GM21576 (cell line): ENCODE measurements at regions not wholly inside any gene's neighbourhood (a gene's known extent, or its start where the extent isn't known, plus 50 kb on each side); places are given as distances from the start of the nearest gene placed in this dataset.

Source experiments
- ATAC-seq: cut with Tn5 transposase; IDR thresholded peaks from one replicate; pipeline ENCODE4 v1.9.1; 2021; ENCODE audit warnings: mild to moderate bottlenecking, moderate library complexity; ENCODE audit not compliant: unreplicated experiment

DNA sequence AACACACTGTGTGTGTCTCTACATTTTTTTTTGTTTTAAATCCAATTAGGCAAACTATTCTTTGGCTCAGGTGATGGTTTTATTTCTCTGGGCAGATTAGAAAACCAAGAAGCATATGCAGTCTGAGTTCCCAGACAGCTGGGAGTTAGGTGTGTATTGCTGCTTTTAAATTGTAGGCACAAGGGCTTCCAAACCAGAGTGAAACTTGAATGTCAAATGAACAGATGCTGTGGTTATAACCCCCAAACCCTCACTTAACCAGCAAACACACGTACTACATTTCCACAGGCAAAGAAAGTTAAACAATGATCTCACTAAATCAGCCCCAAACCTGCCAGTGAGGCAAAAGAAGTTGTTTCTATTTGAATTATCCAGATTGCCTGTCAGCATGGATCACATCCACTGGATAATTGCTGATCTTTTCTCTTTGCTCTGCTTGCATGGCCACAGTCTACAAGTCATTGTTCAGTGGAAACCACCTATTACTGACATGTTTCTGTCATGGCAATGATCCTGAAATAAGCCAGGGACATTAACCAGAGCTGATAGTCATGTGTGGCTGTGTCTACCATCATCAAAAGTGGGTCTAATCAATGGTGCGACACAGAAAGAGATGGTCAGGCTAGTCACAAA is 576.5 kb upstream of the PLXNA2 start:
- no peak for ATAC-seq

- ATAC-seq = no peak
Observed at GRCh38 chr1:208821939-208822338, 577.8 kb upstream of the PLXNA2 start.

GRCh38 chr1:208825300-208825699 is 581.1 kb upstream of the PLXNA2 start:
- no peak for ATAC-seq

- ATAC-seq = no peak
Observed at GRCh38 chr1:208829595-208829994, 585.4 kb upstream of the PLXNA2 start.

DNA sequence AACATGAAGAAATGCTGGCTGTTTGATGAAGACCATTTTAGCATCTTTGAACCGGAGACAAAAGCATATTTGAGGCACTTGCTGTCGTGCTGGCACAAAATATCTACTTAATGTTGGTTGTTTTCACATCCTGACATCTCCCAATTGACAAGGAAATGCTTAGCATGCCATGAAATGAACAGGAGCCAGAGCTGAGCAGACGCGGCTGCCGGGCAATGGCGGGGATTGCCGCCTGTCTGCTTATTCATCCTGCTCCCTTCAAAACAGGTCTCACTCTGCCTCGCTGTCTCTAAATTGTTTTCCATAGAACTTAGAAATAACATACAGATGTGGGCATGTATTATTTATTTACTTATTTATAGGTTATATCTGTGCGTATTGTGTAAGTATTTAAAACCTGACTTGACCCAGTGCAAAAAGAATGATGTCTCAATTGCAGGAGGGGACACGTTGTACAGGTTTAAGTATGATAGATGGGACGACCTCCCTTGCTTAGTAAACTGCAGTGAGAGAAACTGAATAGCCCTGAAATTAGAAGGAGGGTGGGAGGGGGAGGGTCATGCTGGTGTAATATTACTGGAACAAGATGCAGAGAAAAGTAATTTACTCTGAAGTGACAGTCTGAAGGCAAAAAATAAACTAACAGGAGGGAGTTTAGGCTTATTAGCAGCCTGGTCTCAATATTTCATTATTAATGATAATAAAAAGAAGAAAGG is 590.4 kb upstream of the PLXNA2 start:
- ATAC-seq = no peak

DNA sequence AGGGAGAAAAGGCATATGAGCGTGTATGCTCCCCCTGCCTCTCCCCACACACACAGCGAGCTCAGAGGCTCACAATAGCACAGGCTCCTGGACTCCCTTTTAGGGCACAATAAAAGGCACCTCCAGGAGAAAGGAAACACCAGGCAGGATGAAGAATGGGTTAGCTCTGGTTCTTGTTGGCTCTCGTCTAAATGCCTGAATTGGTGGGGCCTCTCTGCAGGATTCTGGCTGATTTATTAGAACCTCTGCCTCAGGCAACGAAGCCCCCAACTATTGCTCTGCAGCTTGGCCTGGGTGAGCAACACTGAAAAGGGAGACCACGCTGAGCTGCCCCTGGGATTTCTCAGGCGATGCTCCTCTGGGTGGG is 590.9 kb upstream of the PLXNA2 start:
- ATAC-seq = no peak

- ATAC-seq = no peak
Observed at GRCh38 chr1:208835781-208836180, 591.6 kb upstream of the PLXNA2 start.

- ATAC-seq = no peak
Observed at GRCh38 chr1:208837242-208837641, 593.1 kb upstream of the PLXNA2 start.

GRCh38 chr1:208841436-208841835 is 597.3 kb upstream of the PLXNA2 start:
- ATAC-seq = no peak

DNA sequence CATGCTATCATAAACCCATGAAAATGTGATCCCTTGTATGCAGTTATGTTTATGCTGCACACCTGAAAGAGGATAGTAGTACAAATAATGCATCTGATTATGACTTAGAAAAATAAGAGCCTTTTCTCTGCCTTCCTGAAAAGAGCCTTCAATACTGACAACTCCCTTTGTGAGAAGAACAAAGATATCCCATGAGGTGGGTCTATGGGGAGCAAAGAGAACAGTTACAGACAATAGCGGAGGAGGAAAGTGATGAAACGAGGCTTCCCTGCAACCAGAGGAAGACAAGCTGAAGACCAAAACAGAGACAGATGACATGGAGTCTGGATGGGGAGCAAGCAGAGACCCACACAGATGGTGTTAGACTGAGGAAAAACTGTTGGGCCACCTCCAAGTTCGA is 598.3 kb upstream of the PLXNA2 start:
- ATAC-seq = no peak

DNA sequence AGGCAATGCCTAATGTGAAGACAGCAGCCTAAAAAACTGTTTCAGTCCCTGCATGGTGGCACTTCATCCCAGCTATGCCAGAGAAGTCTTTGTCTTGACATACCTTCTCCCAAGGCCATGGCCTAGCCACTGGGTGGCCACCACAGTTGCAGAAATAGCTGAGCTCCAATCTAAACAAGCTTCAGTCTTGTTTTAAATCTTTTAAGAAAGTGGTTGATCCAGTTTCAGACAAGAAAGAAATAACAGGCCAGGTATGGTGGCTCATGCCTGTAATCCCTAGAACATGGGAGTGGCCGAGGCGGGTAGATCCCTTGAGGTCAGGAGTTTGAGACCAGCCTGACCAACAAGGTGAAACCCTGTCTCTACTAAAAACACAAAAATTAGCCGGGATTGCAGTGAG is 600.0 kb upstream of the PLXNA2 start:
- ATAC-seq = no peak

- no peak for ATAC-seq
Observed at GRCh38 chr1:208848854-208849253, 604.7 kb upstream of the PLXNA2 start.

DNA sequence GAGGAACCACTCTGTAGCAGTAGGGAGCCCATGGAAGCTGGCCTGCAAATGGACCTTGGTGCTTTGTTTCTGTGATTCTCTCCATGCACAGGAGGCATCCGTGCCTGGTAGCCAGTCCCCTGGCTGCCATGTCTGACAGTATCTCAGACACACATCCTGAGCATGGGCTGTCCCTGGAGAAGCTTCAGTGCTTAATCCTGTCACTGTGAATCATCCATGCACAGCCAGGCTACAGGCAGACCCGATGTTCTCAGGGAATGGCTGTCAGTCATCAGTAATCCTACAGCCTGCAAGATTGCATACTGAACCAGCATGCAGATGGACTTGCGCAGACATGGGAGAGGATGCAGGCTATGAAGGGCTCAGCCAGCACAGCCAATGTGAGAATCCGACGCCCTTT is 606.3 kb upstream of the PLXNA2 start:
- no peak for ATAC-seq

- no peak for ATAC-seq
Observed at GRCh38 chr1:208851366-208851765, 607.2 kb upstream of the PLXNA2 start.

DNA sequence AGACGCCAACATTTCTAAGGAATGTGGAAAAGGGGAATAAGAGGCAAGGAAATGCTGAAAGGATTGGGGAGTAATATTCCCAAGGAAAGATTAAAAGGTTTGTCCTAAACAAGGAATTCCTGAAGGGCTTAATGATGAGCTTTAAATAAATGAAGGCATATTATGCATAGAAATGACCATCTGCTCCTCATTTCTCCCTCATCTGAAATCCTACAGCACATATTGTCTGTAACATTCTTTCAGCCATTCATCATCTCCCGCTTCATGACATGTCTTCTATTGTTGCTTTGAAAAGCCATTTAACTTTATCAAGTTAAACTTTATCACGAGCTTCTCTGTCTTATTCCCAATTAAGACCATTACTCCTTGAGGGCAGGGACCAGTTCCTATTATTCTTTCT is 608.7 kb upstream of the PLXNA2 start:
- ATAC-seq = no peak

- peak; percentile 88 for ATAC-seq
Observed at GRCh38 chr1:208855403-208855802, 611.2 kb upstream of the PLXNA2 start.

- no peak for ATAC-seq
Observed at GRCh38 chr1:208857465-208857864, 613.3 kb upstream of the PLXNA2 start.

- no peak for ATAC-seq
Observed at GRCh38 chr1:208858738-208859137, 614.6 kb upstream of the PLXNA2 start.

DNA sequence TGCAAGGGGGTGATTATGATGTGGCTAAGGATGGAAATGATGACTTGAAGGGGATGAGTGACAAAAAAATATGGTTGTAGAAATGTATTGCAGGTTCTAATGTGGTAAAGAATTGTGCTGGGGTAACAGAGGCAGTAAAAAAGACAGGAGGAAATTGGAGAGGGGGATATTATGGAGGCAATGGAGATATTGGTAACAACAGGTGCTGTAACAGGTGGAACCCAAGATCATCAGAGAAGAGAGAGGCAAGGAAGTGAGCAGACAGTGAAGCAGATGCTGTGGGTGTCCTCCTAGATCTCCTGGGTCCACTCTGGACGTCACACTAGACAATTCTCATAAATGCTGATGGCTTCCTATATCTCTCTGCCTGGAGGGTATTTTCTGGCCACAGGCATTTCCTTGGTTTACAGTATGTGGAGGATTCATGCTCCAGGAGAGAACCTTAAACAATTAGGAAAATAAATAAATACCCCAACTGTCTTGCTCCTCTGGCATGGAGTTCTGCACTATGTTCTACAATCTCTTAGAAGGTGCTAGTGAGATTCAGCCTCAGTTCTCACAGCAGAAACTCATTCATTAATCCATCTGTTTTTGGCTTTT is 620.3 kb upstream of the PLXNA2 start:
- ATAC-seq = no peak

DNA sequence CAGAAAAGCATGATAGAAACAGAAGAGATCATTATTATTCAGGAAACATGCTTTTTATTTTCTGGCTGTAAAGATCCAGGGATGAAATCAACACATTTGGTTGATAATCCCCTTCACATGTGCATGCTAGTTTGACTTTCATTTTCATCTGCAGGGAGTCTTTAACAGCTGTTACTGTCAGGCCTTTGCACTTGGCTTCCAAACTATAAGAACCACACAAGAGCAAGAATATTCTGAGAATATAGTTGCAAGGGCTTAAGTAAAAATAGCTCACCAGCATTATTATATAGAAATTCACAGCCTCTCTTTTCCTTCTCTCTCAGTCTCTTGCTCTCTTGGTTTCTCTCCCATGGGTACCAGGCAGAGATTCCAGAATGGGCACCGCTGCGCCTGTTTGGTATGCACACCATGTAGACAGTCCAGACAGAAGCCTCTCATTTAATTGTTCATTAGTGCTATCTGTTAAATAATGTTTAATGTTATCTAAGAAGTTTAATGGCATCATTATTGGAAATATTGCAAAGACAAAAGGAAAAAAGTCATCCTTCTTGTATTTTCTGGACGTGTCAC is 622.3 kb upstream of the PLXNA2 start:
- no peak for ATAC-seq

DNA sequence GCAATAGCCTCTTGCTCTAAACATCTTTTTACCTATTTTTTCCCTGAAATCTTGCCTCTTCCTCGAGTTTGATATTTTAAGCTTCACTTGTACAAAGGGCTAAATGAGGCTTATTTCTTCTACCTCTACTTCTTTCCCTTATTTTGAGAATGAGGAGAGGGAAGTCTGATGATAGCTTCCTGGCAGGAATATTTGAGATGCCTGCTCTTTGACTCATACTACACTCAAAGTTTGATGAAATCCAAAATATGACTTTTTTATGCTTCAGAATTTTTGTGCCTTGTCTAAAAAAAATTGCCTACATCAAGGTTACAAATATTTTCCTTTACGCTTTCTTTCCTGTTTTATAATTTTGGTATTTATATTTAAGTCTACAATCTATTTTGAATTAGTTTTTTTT is 624.4 kb upstream of the PLXNA2 start:
- no peak for ATAC-seq

DNA sequence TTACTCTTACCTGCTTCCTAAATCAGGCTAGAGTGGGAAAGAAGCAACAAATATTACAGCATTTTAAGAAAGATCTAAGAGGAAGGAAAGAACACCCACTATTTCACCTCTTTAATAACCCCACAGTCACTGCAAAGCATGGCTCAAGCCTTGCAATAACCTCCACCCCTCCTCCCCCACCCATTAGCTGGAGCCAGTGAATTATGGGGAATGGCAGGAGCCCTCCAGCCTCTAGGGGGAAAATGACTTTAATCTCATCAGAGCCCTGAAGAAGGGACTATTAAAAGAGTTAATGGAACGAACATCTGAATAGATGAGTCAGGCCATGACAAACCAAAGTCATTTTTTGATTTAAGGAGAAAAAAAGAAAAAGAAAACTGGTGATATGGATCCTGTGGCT is 630.7 kb upstream of the PLXNA2 start:
- no peak for ATAC-seq
